ENCODE measurements at regions not wholly inside any gene's neighbourhood (a gene's known extent, or its start where the extent isn't known, plus 50 kb on each side); places are given as distances from the start of the nearest gene placed in this dataset.

- TF ChIP-seq CTCF (conservative IDR thresholded peaks at IDR 0.05) (no peak), ZFX (IDR thresholded peaks at IDR 0.05) (no peak)
- no peak overlapping the region for H3K27ac ChIP-seq
Observed at GRCh38 chr5:169424279-169424655, 123.3 kb upstream of the SLIT3 start.

- no peak for TF ChIP-seq ZFX (IDR thresholded peaks at IDR 0.05)
- TF ChIP-seq CTCF (conservative IDR thresholded peaks at IDR 0.05), result no peak
- H3K27ac ChIP-seq, result no peak overlapping the region
Observed at GRCh38 chr5:169423580-169424278, 122.8 kb upstream of the SLIT3 start.

DNA sequence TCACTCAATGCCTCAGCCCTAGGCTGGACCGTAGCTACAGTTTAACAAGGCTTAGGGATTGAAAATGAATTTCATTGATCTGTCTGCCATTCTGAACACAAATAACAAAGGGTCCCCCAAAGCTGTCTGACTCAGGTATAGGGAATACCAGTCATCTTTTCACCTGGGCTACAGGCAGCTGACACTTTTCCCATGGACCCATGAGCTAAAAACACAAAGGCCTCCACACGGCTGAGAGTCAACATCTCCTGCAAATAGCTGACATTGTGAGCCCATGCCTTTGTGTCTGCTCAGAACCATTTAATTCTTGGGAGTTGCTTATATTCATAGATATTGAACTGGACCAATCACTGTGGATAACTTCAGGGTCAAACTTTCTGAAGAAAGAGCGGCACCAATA lies 121.1 kb upstream of the SLIT3 start:
- H3K27ac ChIP-seq, result no peak overlapping the region
- TF ChIP-seq CTCF (conservative IDR thresholded peaks at IDR 0.05) (no peak), ZFX (IDR thresholded peaks at IDR 0.05) (no peak)

GRCh38 chr5:169421677-169422076 lies 120.7 kb upstream of the SLIT3 start:
- no peak overlapping the region for H3K27ac ChIP-seq

GRCh38 chr5:169417676-169418075 lies 116.7 kb upstream of the SLIT3 start:
- TF ChIP-seq CTCF (conservative IDR thresholded peaks at IDR 0.05) (no peak), ZFX (IDR thresholded peaks at IDR 0.05) (no peak)
- no peak overlapping the region for H3K27ac ChIP-seq

More at GRCh38 chr5:169421677-169422076, 120.7 kb upstream of the SLIT3 start:
- no peak for TF ChIP-seq ZFX (IDR thresholded peaks at IDR 0.05)
- TF ChIP-seq CTCF (conservative IDR thresholded peaks at IDR 0.05), result no peak

DNA sequence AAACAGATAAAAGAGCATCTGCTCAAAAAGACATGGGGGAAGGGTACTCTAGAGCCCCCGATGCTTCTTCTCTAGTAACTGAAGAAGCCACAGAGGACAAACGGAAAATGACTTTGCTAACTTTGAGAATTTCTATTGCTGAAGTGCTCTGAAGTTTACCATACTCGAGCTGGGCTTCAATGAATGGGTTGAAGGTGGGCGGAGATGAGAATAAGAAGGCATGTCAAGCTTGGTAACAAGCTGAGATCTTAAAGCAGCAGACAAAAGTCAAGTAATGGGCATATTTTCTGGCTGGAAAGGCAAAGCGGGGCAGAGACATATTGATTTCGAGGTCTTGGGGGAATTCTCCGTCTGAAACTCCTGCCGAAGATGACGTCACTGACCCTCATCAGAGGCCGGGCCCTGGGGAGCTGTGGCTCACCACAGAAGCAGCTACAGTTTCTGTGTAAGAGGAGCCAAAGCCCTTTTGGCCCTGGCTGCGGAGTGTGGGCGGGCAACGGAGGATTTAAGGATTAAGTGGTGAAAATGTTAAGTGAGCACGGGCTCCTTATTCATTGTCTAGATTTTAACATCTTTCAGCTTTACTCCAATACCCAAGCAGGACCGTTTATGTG lies 115.8 kb upstream of the SLIT3 start:
- TF ChIP-seq CTCF (conservative IDR thresholded peaks at IDR 0.05) (no peak), ZFX (IDR thresholded peaks at IDR 0.05) (no peak)
- no peak overlapping the region for H3K27ac ChIP-seq

DNA sequence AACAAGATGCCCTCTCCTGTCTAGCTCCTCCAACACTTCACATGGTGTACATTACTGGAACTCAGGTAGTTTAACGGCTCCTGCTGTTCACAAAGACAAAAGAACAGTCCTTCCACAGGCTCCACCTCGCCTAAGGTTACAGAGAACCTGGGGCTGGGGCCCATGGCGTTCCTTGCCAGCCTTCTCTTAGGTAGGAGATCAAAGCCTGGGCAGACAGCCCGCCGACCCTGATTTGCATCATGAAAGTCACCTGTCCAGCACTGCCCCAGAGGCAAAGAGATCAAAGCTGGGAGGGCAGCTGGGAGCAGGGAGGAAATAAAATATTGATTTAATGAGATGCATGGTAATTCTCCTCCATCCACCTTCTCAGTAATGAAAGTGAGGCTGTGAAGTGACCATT lies 115.0 kb upstream of the SLIT3 start:
- no peak for TF ChIP-seq ZFX (IDR thresholded peaks at IDR 0.05)
- no peak for TF ChIP-seq CTCF (conservative IDR thresholded peaks at IDR 0.05)
- H3K27ac ChIP-seq, result no peak overlapping the region

All from C4-2B (cell line).